Right lung (tissue), 2 donors: ENCODE measurements at regions not wholly inside any gene's neighbourhood (a gene's known extent, or its start where the extent isn't known, plus 50 kb on each side); places are given as distances from the start of the nearest gene placed in this dataset.

Source experiments
- DNase-seq, 2 donors: peaks; one replicate each; pipeline ENCODE4 v3.0.0-alpha.2; 2013

DNA sequence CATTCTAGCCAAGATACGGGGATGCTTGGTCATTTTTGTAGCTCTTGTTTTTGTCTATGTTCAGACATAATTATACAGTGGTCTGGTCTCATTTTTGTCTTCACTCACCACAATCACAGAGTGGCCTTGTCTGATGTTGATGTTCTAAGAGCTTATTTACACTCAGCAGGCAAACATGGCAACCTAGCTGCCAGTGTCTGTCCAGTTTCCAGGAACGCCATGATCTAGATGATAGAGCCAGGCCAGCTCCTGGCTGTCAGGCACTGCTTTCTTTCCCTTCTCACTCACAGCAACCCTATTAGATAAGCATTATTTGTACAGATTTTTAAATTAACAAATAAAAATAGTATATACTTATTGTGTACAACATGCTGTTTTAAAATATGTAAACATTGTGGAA lies 98.6 kb upstream of the PHF14 start:
- no peak for DNase-seq

DNA sequence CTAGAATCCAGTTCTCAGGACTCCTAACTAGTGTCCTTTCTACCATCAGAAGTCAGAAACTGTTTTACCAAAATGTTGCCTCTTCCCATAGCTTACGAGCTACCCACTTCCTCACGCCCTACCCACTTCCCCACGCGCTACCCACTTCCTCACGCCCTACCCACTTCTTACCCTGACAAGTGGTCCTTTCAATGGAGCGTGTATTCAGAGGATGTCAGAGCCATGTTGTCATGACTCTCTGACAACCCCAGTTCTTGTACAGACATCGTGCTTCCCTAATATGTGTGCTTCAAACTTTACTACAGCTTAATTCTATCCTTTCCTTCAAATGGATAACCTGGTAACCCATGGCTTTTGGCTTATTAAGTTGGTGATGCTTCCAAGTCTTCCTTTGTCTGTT lies 84.8 kb upstream of the PHF14 start:
- DNase-seq = no peak

DNA sequence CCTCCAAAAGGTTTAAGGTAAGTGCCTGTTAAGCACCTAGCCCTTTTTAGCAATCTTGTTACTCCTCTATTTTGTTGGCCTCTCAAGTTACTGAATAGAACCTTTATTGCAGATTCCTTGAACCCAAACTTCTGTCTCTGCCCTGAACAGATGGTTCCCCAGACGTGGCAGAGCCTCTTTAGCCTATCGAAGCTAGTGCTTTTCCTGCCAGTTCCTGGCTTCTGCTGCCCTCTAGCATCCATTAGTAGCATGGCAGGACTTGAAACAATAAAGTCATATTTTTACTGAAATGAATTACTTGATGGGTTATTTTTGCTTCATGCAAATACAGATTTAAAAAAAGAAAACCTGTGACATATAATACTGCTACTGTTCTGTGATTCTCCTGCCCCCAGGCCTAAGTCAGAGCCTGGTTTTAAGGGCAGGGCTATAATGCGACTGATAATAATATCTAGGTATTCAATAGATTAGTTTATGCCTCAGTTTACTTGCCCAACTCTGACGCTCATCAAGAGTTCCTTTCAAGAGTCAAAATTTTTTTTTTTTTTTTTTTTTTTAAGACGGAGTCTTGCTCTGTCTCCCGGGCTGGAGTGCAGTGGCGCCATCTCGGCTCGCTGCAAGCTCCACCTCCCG lies 84.3 kb upstream of the PHF14 start:
- DNase-seq = peak; percentile 20 to 38

DNA sequence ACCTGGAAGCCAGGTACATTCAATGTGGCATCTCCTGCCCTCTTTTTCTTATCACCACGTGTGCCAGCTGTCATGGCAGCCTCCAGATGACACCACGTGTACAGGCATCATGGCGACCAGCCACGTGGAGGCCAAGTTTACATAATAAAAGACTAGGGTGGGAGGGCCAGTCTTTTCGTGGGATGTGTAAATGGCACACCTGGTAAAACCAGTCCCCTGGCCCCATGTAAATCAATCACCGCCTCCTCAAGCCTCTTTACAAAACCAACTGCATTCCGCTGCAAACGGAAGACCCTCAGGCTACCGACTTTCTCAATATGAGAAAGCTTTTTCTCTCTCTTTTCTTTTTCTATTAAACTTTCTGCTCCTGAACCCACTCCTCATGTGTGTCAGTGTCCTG lies 65.1 kb upstream of the PHF14 start:
- no peak for DNase-seq

DNA sequence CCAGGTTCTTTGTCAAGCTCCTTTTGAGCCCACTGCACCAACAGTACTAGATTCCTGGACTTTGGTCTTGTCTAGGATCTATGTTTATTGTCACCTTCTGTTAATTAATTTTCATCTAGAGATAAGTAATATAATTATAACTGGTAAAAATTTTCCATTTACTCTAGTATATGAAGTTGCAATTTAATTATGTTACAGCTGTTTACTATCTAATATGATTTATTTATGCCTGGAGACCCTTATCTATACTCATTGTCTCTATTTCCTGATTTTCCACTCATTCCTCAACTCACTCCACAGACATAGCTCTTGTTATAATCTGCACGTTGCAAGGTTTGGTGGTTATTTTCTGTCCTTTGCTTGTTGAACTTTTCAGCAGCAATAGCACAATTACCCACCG lies 63.2 kb upstream of the PHF14 start:
- DNase-seq = no peak

DNA sequence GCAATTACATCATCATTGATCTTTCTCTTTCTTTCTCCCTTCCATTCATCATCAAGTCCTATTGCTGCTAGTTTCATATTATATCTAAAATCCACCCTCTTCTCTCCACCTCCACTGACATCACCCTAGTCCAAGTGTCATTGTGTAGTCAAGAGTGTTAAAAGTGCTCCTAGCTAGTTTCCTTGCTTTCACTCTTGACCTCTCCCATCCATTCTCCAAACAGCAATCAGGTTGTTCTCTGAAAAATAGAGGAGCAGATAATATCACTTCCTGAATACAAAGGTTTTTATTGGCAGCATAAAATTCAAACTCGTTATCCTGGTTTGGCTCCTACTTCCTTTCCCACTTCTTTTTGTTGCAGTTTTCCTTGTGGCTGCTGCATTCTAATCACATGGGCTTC lies 61.6 kb upstream of the PHF14 start:
- no peak for DNase-seq

DNA sequence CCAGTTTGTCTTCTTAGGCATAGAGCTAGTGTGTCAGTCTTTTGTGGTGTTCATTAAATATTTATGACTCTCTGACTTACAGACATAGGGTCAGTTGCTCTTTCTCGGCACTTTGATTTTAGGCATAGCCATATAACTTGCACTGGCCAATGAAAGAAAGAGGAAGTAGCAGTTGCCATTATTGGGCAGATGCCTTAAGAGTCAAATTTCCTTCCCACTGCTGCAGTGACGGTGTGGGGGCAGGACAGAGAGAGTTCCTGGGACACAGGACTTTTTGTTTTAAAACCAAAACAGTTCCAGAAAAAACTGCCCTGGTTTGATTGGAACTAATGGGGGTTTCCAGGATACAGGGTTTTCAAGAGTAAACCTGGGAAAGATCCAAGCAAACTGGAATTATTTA lies 60.2 kb upstream of the PHF14 start:
- no peak for DNase-seq

DNA sequence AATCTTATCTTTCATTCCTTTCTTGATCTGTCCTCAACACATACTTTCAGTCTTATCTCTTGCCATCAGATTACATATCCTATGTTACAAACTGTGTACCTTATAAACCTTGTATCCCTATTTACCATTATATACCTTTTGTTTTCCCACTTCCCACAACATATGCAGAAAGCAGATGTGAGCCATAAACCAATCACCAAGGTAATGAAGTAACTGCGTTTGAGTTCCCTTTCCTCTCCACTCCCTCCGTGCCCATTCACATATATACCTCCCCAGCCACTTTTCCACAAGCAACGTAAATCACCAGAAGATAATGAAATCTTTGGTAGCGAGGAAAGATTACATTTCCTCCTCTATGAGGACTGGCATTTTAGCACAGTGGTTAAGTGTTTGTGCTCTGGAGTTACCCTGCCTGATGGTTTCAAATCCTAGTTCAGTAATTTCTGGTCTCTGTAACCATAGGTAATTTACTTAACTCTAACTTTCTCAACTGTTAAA lies 55.5 kb upstream of the PHF14 start:
- no peak for DNase-seq

DNA sequence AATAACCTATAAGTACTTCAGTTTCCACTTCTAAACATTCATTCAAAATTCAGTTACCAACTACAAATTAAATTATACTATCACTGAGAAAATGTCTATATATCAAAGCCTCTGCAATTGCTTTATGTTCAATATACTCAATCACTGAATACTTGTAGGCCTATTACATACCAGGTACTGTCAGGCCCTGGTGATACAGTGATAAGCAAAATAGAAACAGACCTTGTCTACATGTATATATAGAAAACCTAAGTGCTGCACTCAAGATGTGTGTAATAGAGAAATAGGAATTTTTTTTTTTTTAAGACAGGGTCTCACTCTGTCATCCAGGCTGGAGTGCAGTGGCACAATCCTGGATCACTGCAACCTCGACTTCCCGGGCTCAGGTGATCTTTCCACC lies 53.7 kb upstream of the PHF14 start:
- no peak for DNase-seq
